HCT116 (cell line): ENCODE measurements at regions not wholly inside any gene's neighbourhood (a gene's known extent, or its start where the extent isn't known, plus 50 kb on each side); places are given as distances from the start of the nearest gene placed in this dataset.

Source experiments
- ATAC-seq: fragments of 200-7000 bp; cut with Tn5 transposase; 2 replicates; pipeline ENCODE4 v1.9.1; 2020; ENCODE audit warnings: mild to moderate bottlenecking, moderate library complexity
- BruUV-seq: library from RNA; stranded (reverse); fragments of 400-500 nt; replicated peaks from 2 replicates; lab custom pipeline; 2021; lab: Mats Ljungman, UMichigan
- CTCF ChIA-PET: fragments of 300-600 bp; sonication (Branson Sonifier 250); formaldehyde crosslinking; loops from one replicate; lab custom pipeline; 2021; ENCODE audit warnings: antibody characterized with exemption; lab: Charles Lee
- POLR2A ChIA-PET: fragments of 300-600, 350-600 bp; sonication (Branson Sonifier 250); formaldehyde crosslinking; loops from one replicate; lab custom pipeline; 2021; ENCODE audit warnings: antibody characterized with exemption; lab: Charles Lee
- RAD21 ChIA-PET, 2 experiments: fragments of 300-600 bp; sonication (Branson Sonifier 250); formaldehyde crosslinking; loops; one replicate each; lab custom pipeline; 2023; ENCODE audit warnings: low total read pairs in 2 of 2; ENCODE audit not compliant: uncharacterized antibody in 2 of 2, unreplicated experiment in 2 of 2, low non-redundant PET in 1 of 2; lab: Charles Lee
- DNase-seq: peaks from one replicate; pipeline ENCODE4 v3.0.0-alpha.2; 2010; ENCODE audit warnings: low read depth, low spot score
- H2AFZ ChIP-seq: fragments of 200-600 bp; shearing (Covaris generic), sonication (generic); 2 replicates; pipeline ENCODE4 v1.6.1; 2017; ENCODE audit warnings: low read depth, mixed run types, mixed read lengths, antibody characterized with exemption, low read length; ENCODE audit not compliant: poor library complexity, severe bottlenecking
- H3K27ac ChIP-seq: 2 replicates; pipeline ENCODE4 v1.5.1; 2012; ENCODE audit warnings: low read depth, low read length
- H3K27me3 ChIP-seq: fragments of 200-600 bp; sonication (generic); 2 replicates; pipeline ENCODE4 v1.6.1; 2016; ENCODE audit warnings: mixed run types, low read length, mixed read lengths; ENCODE audit not compliant: insufficient read depth
- H3K36me3 ChIP-seq, 2 experiments: fragments of 200-500 bp in 1 of 2; fragments of 200-600 bp in 1 of 2; sonication (Bioruptor generic) in 1 of 2; sonication (generic) in 1 of 2; 2 replicates each; pipeline versions ENCODE4 v1.5.1 to v1.6.1; 2014 to 2016; ENCODE audit warnings: low read length in 2 of 2, inconsistent platforms in 1 of 2, mixed read lengths in 1 of 2, mixed run types in 1 of 2; ENCODE audit not compliant: insufficient read depth in 2 of 2, control insufficient read depth in 1 of 2
- H3K4me1 ChIP-seq, 2 experiments: fragments of 200-600 bp in 1 of 2; sonication (generic) in 1 of 2; 2 replicates each; pipeline versions ENCODE4 v1.5.1 to v1.6.1; 2012 to 2017; ENCODE audit warnings: low read length in 2 of 2, inconsistent platforms in 1 of 2, mild to moderate bottlenecking in 1 of 2, mixed read lengths in 1 of 2, mixed run types in 1 of 2, moderate library complexity in 1 of 2; ENCODE audit not compliant: insufficient read depth in 2 of 2, control insufficient read depth in 1 of 2
- H3K4me2 ChIP-seq: fragments of 200-600 bp; sonication (generic); 2 replicates; pipeline ENCODE4 v1.6.1; 2017; ENCODE audit warnings: mixed run types, low read length, mixed read lengths
- H3K4me3 ChIP-seq, 2 experiments: fragments of 200-600 bp in 1 of 2; sonication (generic) in 1 of 2; replicated peaks in 1 of 2; 2 replicates each; pipeline ENCODE4 v1.5.1; 2011 to 2016; ENCODE audit warnings: low read length in 2 of 2, control low read depth in 1 of 2, low read depth in 1 of 2, mild to moderate bottlenecking in 1 of 2, mixed read lengths in 1 of 2, mixed run types in 1 of 2
- H3K79me2 ChIP-seq: fragments of 200-600 bp; sonication (generic); 2 replicates; pipeline ENCODE4 v1.6.1; 2017; ENCODE audit warnings: mild to moderate bottlenecking, mixed run types, low read length, moderate library complexity, mixed read lengths; ENCODE audit not compliant: insufficient read depth
- H3K9ac ChIP-seq: fragments of 200-600 bp; sonication (generic); 2 replicates; pipeline ENCODE4 v1.6.1; 2016; ENCODE audit warnings: low read length, mixed read lengths
- H3K9me2 ChIP-seq: fragments of 200-600 bp; sonication (generic), shearing (Covaris generic); 2 replicates; pipeline ENCODE4 v1.6.1; 2017; ENCODE audit warnings: mixed run types, mild to moderate bottlenecking, moderate library complexity; ENCODE audit not compliant: insufficient read depth
- H3K9me3 ChIP-seq, 2 experiments: fragments of 200-500 bp in 1 of 2; fragments of 200-600 bp in 1 of 2; sonication (Bioruptor generic) in 1 of 2; sonication (generic) in 1 of 2; 2 replicates each; pipeline ENCODE4 v1.6.1; 2014 to 2017; ENCODE audit warnings: low read length in 2 of 2, mixed read lengths in 2 of 2, inconsistent platforms in 1 of 2, low read depth in 1 of 2, mild to moderate bottlenecking in 1 of 2, mixed run types in 1 of 2, moderate library complexity in 1 of 2; ENCODE audit not compliant: control insufficient read depth in 1 of 2, insufficient read depth in 1 of 2
- H4K20me1 ChIP-seq: fragments of 200-600 bp; sonication (generic), shearing (Covaris generic); 2 replicates; pipeline ENCODE4 v1.6.1; 2017; ENCODE audit warnings: mixed run types, mild to moderate bottlenecking, moderate library complexity; ENCODE audit not compliant: insufficient read depth
- ATF3 ChIP-seq: IDR thresholded peaks from 2 replicates; pipeline ENCODE4 v1.6.1; 2012
- CBX3 ChIP-seq: IDR thresholded peaks from 2 replicates; pipeline ENCODE4 v1.6.1; 2012; ENCODE audit warnings: low read depth
- CTCF ChIP-seq, 3 experiments: fragments of 200-600 bp in 1 of 3; sonication (generic) in 1 of 3; IDR thresholded peaks in 2 of 3; conservative IDR thresholded peaks in 1 of 3; 2 replicates each; pipeline ENCODE4 v1.5.1; 2012 to 2017; ENCODE audit warnings: low read depth in 2 of 3, low read length in 2 of 3, antibody characterized with exemption in 1 of 3, borderline replicate concordance in 1 of 3, control low read depth in 1 of 3, mild to moderate bottlenecking in 1 of 3, mixed read lengths in 1 of 3, mixed run types in 1 of 3, moderate library complexity in 1 of 3; ENCODE audit not compliant: insufficient read depth in 1 of 3
- EGR1 ChIP-seq: IDR thresholded peaks from 2 replicates; pipeline ENCODE4 v1.6.1; 2012; ENCODE audit warnings: low read depth
- ELF1 ChIP-seq: IDR thresholded peaks from 2 replicates; pipeline ENCODE4 v1.6.1; 2012; ENCODE audit warnings: low read depth, borderline replicate concordance
- JUND ChIP-seq: IDR thresholded peaks from 2 replicates; pipeline ENCODE4 v1.6.1; 2012
- RAD21 ChIP-seq: IDR thresholded peaks from 2 replicates; pipeline ENCODE4 v1.6.1; 2012; ENCODE audit warnings: low read depth, mild to moderate bottlenecking
- SIN3A ChIP-seq: IDR thresholded peaks from 2 replicates; pipeline ENCODE4 v1.6.1; 2012; ENCODE audit warnings: low read depth
- SP1 ChIP-seq: IDR thresholded peaks from 2 replicates; pipeline ENCODE4 v1.6.1; 2012; ENCODE audit warnings: low read depth
- TCF7L2 ChIP-seq: IDR thresholded peaks from 2 replicates; pipeline ENCODE4 v1.7.0; 2011; ENCODE audit warnings: borderline replicate concordance, inconsistent platforms; ENCODE audit not compliant: insufficient read depth, insufficient read length; ENCODE audit errors: extremely low read depth
- YY1 ChIP-seq: IDR thresholded peaks from 2 replicates; pipeline ENCODE4 v1.6.1; 2011; ENCODE audit warnings: low read length, low read depth, moderate library complexity, mild to moderate bottlenecking; ENCODE audit not compliant: insufficient replicate concordance; ENCODE audit errors: extremely low read depth
- ZBTB33 ChIP-seq: IDR thresholded peaks from 2 replicates; pipeline ENCODE4 v1.6.1; 2011; ENCODE audit warnings: mild to moderate bottlenecking, low read length, moderate library complexity; ENCODE audit not compliant: insufficient replicate concordance; ENCODE audit errors: extremely low read depth
- ZFX ChIP-seq: fragments of 450-650 bp; IDR thresholded peaks from 2 replicates; pipeline ENCODE4 v1.6.1; 2017
- intact Hi-C: fragments of 100-400 bp; cut with micrococcal nuclease; formaldehyde crosslinking; loops from 2 replicates; pipeline ENCODE4 v1.10.0; 2022

GRCh38 chr11:45366619-45367190, 80.6 kb upstream of the SYT13 start:
- ATAC-seq = no peak
- POLR2A ChIA-PET = no interaction called here

More at GRCh38 chr11:45366619-45367190, 80.6 kb upstream of the SYT13 start:
- CTCF ChIA-PET = interaction anchor here (2.3 kb wide), 1 partner anchor 405 kb away, joined by 9 read pairs; no protein-coding TSS in a partner anchor
- RAD21 ChIA-PET = no interaction called here
- intact Hi-C loops = no loop called here
- Histone ChIP-seq H3K4me1 (peaks cover 4 to 5% of the 10 kb centered on the region in 2 experiments; a peak in 2 of 4 replicates), H3K27ac (no peak overlapping the region), H3K9me2 (no peaks in the 10 kb centered on the region), H3K79me2 (no peaks in the 10 kb centered on the region), H2AFZ (no peak overlapping the region), H3K4me3 (no peak overlapping the region), H3K9ac (no peak overlapping the region), H3K4me2 (no peak overlapping the region), H3K36me3 (no peaks in the 10 kb centered on the region), H3K9me3 (no peaks in the 10 kb centered on the region), H4K20me1 (no peaks in the 10 kb centered on the region), H3K27me3 (peaks cover 23% of the 10 kb centered on the region; the same call in 1 of the 2 replicates)
- DNase-seq = no peak
- TF ChIP-seq TCF7L2 = no peak
- TF ChIP-seq EGR1 = no peak
- TF ChIP-seq ELF1 = no peak
- TF ChIP-seq RAD21 = no peak
- no peak for TF ChIP-seq YY1
- no peak for TF ChIP-seq SP1
- no peak for TF ChIP-seq ZFX
- no peak for TF ChIP-seq CBX3
- no peak for TF ChIP-seq ATF3
- no peak for TF ChIP-seq CTCF (IDR thresholded peaks at IDR 0.05 in 2 of 3, conservative IDR thresholded peaks at IDR 0.05 in 1 of 3; ENCODE audit: borderline replicate concordance in 1 of 3, insufficient read depth in 1 of 3, low read depth in 2 of 3, low read length in 2 of 3)
- TF ChIP-seq ZBTB33 = no peak
- no peak for TF ChIP-seq JUND
- no peak for TF ChIP-seq SIN3A
- no TSS peak for BruUV-seq
